IMR-90 (cell line): ENCODE measurements at regions not wholly inside any gene's neighbourhood (a gene's known extent, or its start where the extent isn't known, plus 50 kb on each side); places are given as distances from the start of the nearest gene placed in this dataset.

ENCODE experiments used
- ATAC-seq: fragments of 200-7000 bp; cut with Tn5 transposase; 2 replicates; pipeline ENCODE4 v1.9.1; 2020; ENCODE audit warnings: low read depth, mild to moderate bottlenecking, moderate library complexity
- BruUV-seq: library from RNA; stranded (reverse); fragments of 400-500 nt; replicated peaks from 2 replicates; lab custom pipeline; 2021; lab: Mats Ljungman, UMichigan
- CTCF ChIA-PET: fragments of 300-600 bp; formaldehyde crosslinking; extraction: SDS; loops from one replicate; lab custom pipeline; 2021; ENCODE audit warnings: antibody characterized with exemption; lab: Yijun Ruan, JAX
- POLR2A ChIA-PET: fragments of 300-600 bp; sonication (Branson Sonifier 250); formaldehyde crosslinking; loops from one replicate; lab custom pipeline; 2022; ENCODE audit warnings: antibody characterized with exemption; ENCODE audit not compliant: unreplicated experiment; lab: Charles Lee
- DNase-seq: peaks from one replicate; pipeline ENCODE4 v3.0.0; 2013
- H2AFZ ChIP-seq: replicated peaks from 2 replicates; pipeline ENCODE3; 2013; ENCODE audit warnings: low read length, mild to moderate bottlenecking; ENCODE audit not compliant: poor library complexity
- H2AK5ac ChIP-seq: 2 replicates; pipeline ENCODE4 v1.6.1; 2013; ENCODE audit warnings: low read depth, low read length, inconsistent platforms
- H2AK9ac ChIP-seq: replicated peaks from 2 replicates; pipeline ENCODE3; 2013; ENCODE audit warnings: mild to moderate bottlenecking, low read depth, low read length, moderate library complexity; ENCODE audit not compliant: poor library complexity
- H2BK120ac ChIP-seq: 2 replicates; pipeline ENCODE4 v1.6.1; 2013; ENCODE audit warnings: low read depth, low read length, inconsistent platforms
- H2BK15ac ChIP-seq: 3 replicates; pipeline ENCODE4 v1.6.1; 2013; ENCODE audit warnings: low read depth, low read length, inconsistent platforms
- H2BK20ac ChIP-seq: 2 replicates; pipeline ENCODE4 v1.6.1; 2013; ENCODE audit warnings: low read depth, mild to moderate bottlenecking, inconsistent platforms, low read length, moderate library complexity
- H2BK5ac ChIP-seq: 2 replicates; pipeline ENCODE4 v1.6.1; 2013; ENCODE audit warnings: mild to moderate bottlenecking, low read depth, low read length, inconsistent platforms; ENCODE audit not compliant: poor library complexity, severe bottlenecking
- H3K14ac ChIP-seq: replicated peaks from 2 replicates; pipeline ENCODE4 v1.6.1; 2013; ENCODE audit warnings: low read depth, low read length, inconsistent platforms
- H3K18ac ChIP-seq: 2 replicates; pipeline ENCODE4 v1.6.1; 2013; ENCODE audit warnings: low read depth, low read length, control low read depth
- H3K23ac ChIP-seq: 2 replicates; pipeline ENCODE4 v1.6.1; 2013; ENCODE audit warnings: low read depth, low read length, inconsistent platforms
- H3K27ac ChIP-seq: 2 replicates; pipeline ENCODE4 v1.5.1; 2013; ENCODE audit warnings: mild to moderate bottlenecking, control low read depth, low read length; ENCODE audit not compliant: insufficient read depth
- H3K27me3 ChIP-seq: 2 replicates; pipeline ENCODE4 v1.6.1; 2013; ENCODE audit warnings: low read length; ENCODE audit not compliant: control insufficient read depth, insufficient read depth
- H3K36me3 ChIP-seq: 2 replicates; pipeline ENCODE4 v1.6.1; 2013; ENCODE audit warnings: low read length, mixed read lengths; ENCODE audit not compliant: control insufficient read depth, insufficient read depth
- H3K4ac ChIP-seq: 2 replicates; pipeline ENCODE4 v1.6.1; 2013; ENCODE audit warnings: low read depth, low read length, inconsistent platforms
- H3K4me1 ChIP-seq: 2 replicates; pipeline ENCODE4 v1.6.1; 2013; ENCODE audit warnings: low read length, mixed read lengths; ENCODE audit not compliant: control insufficient read depth, insufficient read depth
- H3K4me2 ChIP-seq: 2 replicates; pipeline ENCODE4 v1.6.1; 2013; ENCODE audit warnings: low read depth, mild to moderate bottlenecking, control low read depth, low read length, moderate library complexity
- H3K4me3 ChIP-seq: 2 replicates; pipeline ENCODE4 v1.5.1; 2013; ENCODE audit warnings: low read depth, mild to moderate bottlenecking, control low read depth, low read length, moderate library complexity; ENCODE audit not compliant: insufficient read depth
- H3K56ac ChIP-seq: 2 replicates; pipeline ENCODE4 v1.6.1; 2013; ENCODE audit warnings: low read length, inconsistent platforms; ENCODE audit not compliant: insufficient read depth; ENCODE audit errors: extremely low read depth
- H3K79me1 ChIP-seq, 2 experiments: 2 replicates each; pipeline ENCODE4 v1.6.1; 2013; ENCODE audit warnings: low read length in 2 of 2, inconsistent platforms in 1 of 2, low read depth in 1 of 2
- H3K9ac ChIP-seq: 2 replicates; pipeline ENCODE4 v1.6.1; 2013; ENCODE audit warnings: low read depth, low read length, control low read depth
- H3K9me1 ChIP-seq: 2 replicates; pipeline ENCODE4 v1.6.1; 2013; ENCODE audit warnings: low read length, inconsistent platforms; ENCODE audit not compliant: insufficient read depth
- H3K9me3 ChIP-seq: 2 replicates; pipeline ENCODE4 v1.6.1; 2013; ENCODE audit warnings: low read length; ENCODE audit not compliant: control insufficient read depth, insufficient read depth
- H4K20me1 ChIP-seq: 2 replicates; pipeline ENCODE4 v1.6.1; 2013; ENCODE audit warnings: low read length, inconsistent platforms; ENCODE audit not compliant: insufficient read depth
- H4K5ac ChIP-seq: 2 replicates; pipeline ENCODE4 v1.6.1; 2013; ENCODE audit warnings: mild to moderate bottlenecking, low read depth, low read length, control low read depth
- H4K8ac ChIP-seq, 2 experiments: 2 replicates each; pipeline ENCODE4 v1.6.1; 2013; ENCODE audit warnings: low read depth in 2 of 2, low read length in 2 of 2, control low read depth in 1 of 2, inconsistent platforms in 1 of 2
- H4K91ac ChIP-seq: 2 replicates; pipeline ENCODE4 v1.6.1; 2013; ENCODE audit warnings: low read depth, low read length, inconsistent platforms; ENCODE audit not compliant: insufficient read depth
- BHLHE40 ChIP-seq: fragments of 150-350 bp; IDR thresholded peaks from 2 replicates; pipeline ENCODE4 v1.6.1; 2016; ENCODE audit warnings: mild to moderate bottlenecking, low read depth, low read length
- CEBPB ChIP-seq: IDR thresholded peaks from 2 replicates; pipeline ENCODE4 v1.6.1; 2012; ENCODE audit warnings: low read depth, low read length, improper control_type of control experiment
- CHD1 ChIP-seq: IDR thresholded peaks from 2 replicates; pipeline ENCODE4 v1.6.1; 2012; ENCODE audit warnings: low read depth, low read length, improper control_type of control experiment
- MAFK ChIP-seq: IDR thresholded peaks from 2 replicates; pipeline ENCODE4 v1.6.1; 2012; ENCODE audit warnings: low read depth, low read length, improper control_type of control experiment
- MXI1 ChIP-seq: IDR thresholded peaks from 2 replicates; pipeline ENCODE4 v1.6.1; 2012; ENCODE audit warnings: low read depth, mild to moderate bottlenecking, low read length, moderate library complexity, borderline replicate concordance
- NFE2L2 ChIP-seq: fragments of 150-350 bp; IDR thresholded peaks from 2 replicates; pipeline ENCODE4 v1.6.1; 2016; ENCODE audit warnings: low read depth, mild to moderate bottlenecking, low read length
- USF2 ChIP-seq: fragments of 150-350 bp; IDR thresholded peaks from 2 replicates; pipeline ENCODE4 v1.6.1; 2017; ENCODE audit warnings: mild to moderate bottlenecking, antibody characterized with exemption, low read length, low read depth
- WGBS, 2 experiments: methylation state at CpG; one replicate each; pipeline versions ENCODE4 v1.1.5 to v1.1.7; 2013; ENCODE audit warnings: missing lambda C conversion rate in 2 of 2; ENCODE audit not compliant: insufficient read length in 1 of 2; ENCODE audit errors: extremely low coverage in 2 of 2; 5-methylcytosine and 5-hydroxymethylcytosine counted together
- dilution Hi-C: fragments of 300-500 bp; cut with HindIII; formaldehyde crosslinking; loops from one replicate; pipeline ENCODE4 v1.14.3; 2018; ENCODE audit warnings: low sequenced_read_pairs; ENCODE audit not compliant: unreplicated experiment
- in situ Hi-C: fragments of 300-500 bp; cut with MboI; formaldehyde crosslinking; loops from 3 replicates; pipeline ENCODE4 v1.14.3; 2019; ENCODE audit warnings: low sequenced_read_pairs, inconsistent platforms, mixed read lengths
- intact Hi-C: fragments of 100-400 bp; cut with micrococcal nuclease; formaldehyde crosslinking; loops from 2 replicates; pipeline ENCODE4 v1.10.0; 2022

DNA sequence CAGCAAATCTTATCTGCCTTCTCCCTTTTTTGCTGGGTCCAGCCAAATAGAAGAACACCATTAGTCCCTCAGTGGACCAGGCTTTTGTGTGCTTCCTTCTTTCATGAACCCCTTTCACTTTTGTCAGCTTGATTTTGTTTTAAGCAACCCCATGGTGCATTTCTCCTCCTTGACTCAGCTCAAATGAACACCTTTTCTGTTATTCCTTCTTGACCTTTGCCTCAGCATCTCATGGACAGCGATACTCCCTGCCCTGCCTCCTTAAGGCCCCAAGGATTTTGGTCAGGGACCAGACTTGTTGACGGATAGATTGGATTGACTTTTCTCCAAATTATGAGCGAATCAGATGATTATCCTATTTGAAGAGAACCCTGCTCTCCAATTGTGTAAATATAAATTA lies 356.6 kb upstream of the USP24 start:
- no peak for TF ChIP-seq BHLHE40
- no peak for TF ChIP-seq MXI1
- no peak for TF ChIP-seq NFE2L2
- no peak for TF ChIP-seq USF2
- TF ChIP-seq CEBPB: no peak
- no peak for TF ChIP-seq MAFK
- TF ChIP-seq CHD1: no peak
- H3K27me3 ChIP-seq: no peaks in the 10 kb centered on the region
- H2BK20ac ChIP-seq: 0 out of 2 replicates have a peak overlapping the region, but pooled peaks have one; percentile 42
- H2AFZ ChIP-seq: no peak overlapping the region
- H3K36me3 ChIP-seq: no peaks in the 10 kb centered on the region
- intact Hi-C loops: no loop called here
- H3K4ac ChIP-seq: peak overlapping the region; percentile 54; the same call in 1 of the 2 replicates
- ChIA-PET POLR2A (no interaction called here), CTCF (no interaction called here)
- BruUV-seq: no TSS peak
- 80% methylated on average over 1 of the region's 3 CpGs; no CpG with 5 or more reads in 1 of the 2 experiments for WGBS, 2 experiments
- dilution Hi-C loops: no loop called here
- H3K4me2 ChIP-seq: no peak overlapping the region
- peak overlapping the region; percentile 62; the same call in 1 of the 3 replicates for H2BK15ac ChIP-seq
- peak; percentile 53; the same call in 1 of the 2 replicates for ATAC-seq
- peaks cover 6% of the 10 kb centered on the region for H3K4me1 ChIP-seq
- no peak overlapping the region for H3K27ac ChIP-seq
- H3K14ac ChIP-seq: 0 out of 2 replicates have a peak overlapping the region, but pooled peaks have one; percentile 4
- peak; percentile 17 for DNase-seq
- no peak overlapping the region for H2AK9ac ChIP-seq
- no peaks in the 10 kb centered on the region for H3K79me1 ChIP-seq
- H3K4me3 ChIP-seq: no peak overlapping the region
- H4K5ac ChIP-seq: no peak overlapping the region
- in situ Hi-C loops: no loop called here
- H3K9me3 ChIP-seq: no peaks in the 10 kb centered on the region
- peak overlapping the region; percentile 32 for H2BK120ac ChIP-seq
- H4K91ac ChIP-seq: no peak overlapping the region
- no peaks in the 10 kb centered on the region for H4K20me1 ChIP-seq
- peaks cover 11% of the 10 kb centered on the region for H3K9me1 ChIP-seq
- H3K23ac ChIP-seq: no peak overlapping the region
- no peak overlapping the region; the same call in 1 of the 2 replicates for H2AK5ac ChIP-seq
- no peak overlapping the region for H3K9ac ChIP-seq
- no peak overlapping the region for H3K18ac ChIP-seq
- H2BK5ac ChIP-seq: no peak overlapping the region
- peak overlapping the region in 1 of 2 experiments; percentile 27; a peak in 1 of 4 replicates for H4K8ac ChIP-seq
- no peak overlapping the region for H3K56ac ChIP-seq
